HEK293 (cell line): ENCODE measurements at regions not wholly inside any gene's neighbourhood (a gene's known extent, or its start where the extent isn't known, plus 50 kb on each side); places are given as distances from the start of the nearest gene placed in this dataset.

Experiments
- REPIN1 ChIP-seq: fragments of 450-650 bp; formaldehyde crosslinking; IDR thresholded peaks from 2 replicates; pipeline ENCODE4 v1.5.1; 2017; ENCODE audit warnings: missing biosample characterization, missing genetic modification characterization, low read depth
- ZBTB7A ChIP-seq: fragments of 450-650 bp; formaldehyde crosslinking; IDR thresholded peaks from 2 replicates; pipeline ENCODE4 v1.5.1; 2016; ENCODE audit warnings: low read depth, missing biosample characterization, missing genetic modification characterization
- ZNF202 ChIP-seq: fragments of 450-650 bp; formaldehyde crosslinking; IDR thresholded peaks from 2 replicates; pipeline ENCODE4 v1.5.1; 2016; ENCODE audit warnings: missing biosample characterization, missing genetic modification characterization, borderline replicate concordance
- ZNF211 ChIP-seq: fragments of 450-650 bp; formaldehyde crosslinking; IDR thresholded peaks from 2 replicates; pipeline ENCODE4 v1.5.1; 2016; ENCODE audit warnings: low read depth, missing biosample characterization, missing genetic modification characterization
- ZNF423 ChIP-seq: fragments of 450-650 bp; formaldehyde crosslinking; IDR thresholded peaks from 2 replicates; pipeline ENCODE4 v1.5.1; 2016; ENCODE audit warnings: missing biosample characterization, missing genetic modification characterization
- ZNF510 ChIP-seq: fragments of 450-650 bp; formaldehyde crosslinking; IDR thresholded peaks from 2 replicates; pipeline ENCODE4 v1.5.1; 2018; ENCODE audit warnings: mild to moderate bottlenecking, missing genetic modification characterization, missing biosample characterization; ENCODE audit not compliant: insufficient replicate concordance
- ZNF530 ChIP-seq: fragments of 450-650 bp; formaldehyde crosslinking; IDR thresholded peaks from 2 replicates; pipeline ENCODE4 v1.5.1; 2016; ENCODE audit warnings: low read depth, missing biosample characterization, missing genetic modification characterization
- ZNF776 ChIP-seq: fragments of 450-650 bp; formaldehyde crosslinking; IDR thresholded peaks from 2 replicates; pipeline ENCODE4 v1.5.0; 2017; ENCODE audit warnings: missing biosample characterization, missing genetic modification characterization, borderline replicate concordance
- TF ChIP-seq, protein P1 (sequence below): fragments of 450-650 bp; formaldehyde crosslinking; conservative IDR thresholded peaks from 2 replicates; pipeline ENCODE4 v1.5.1; 2016; ENCODE audit warnings: low read depth, missing biosample characterization, missing genetic modification characterization
- TF ChIP-seq, protein P2 (sequence below): fragments of 450-650 bp; formaldehyde crosslinking; IDR thresholded peaks from 2 replicates; pipeline ENCODE4 v1.5.1; 2016; ENCODE audit warnings: missing biosample characterization, missing genetic modification characterization
- TF ChIP-seq, protein P3 (sequence below): fragments of 450-650 bp; formaldehyde crosslinking; IDR thresholded peaks from 2 replicates; pipeline ENCODE4 v1.5.1; 2017; ENCODE audit warnings: missing biosample characterization, missing genetic modification characterization
- TF ChIP-seq, protein P4 (sequence below): fragments of 450-650 bp; formaldehyde crosslinking; IDR thresholded peaks from 2 replicates; pipeline ENCODE4 v1.5.1; 2016; ENCODE audit warnings: missing biosample characterization, missing genetic modification characterization
- TF ChIP-seq, protein P5 (sequence below): fragments of 450-650 bp; formaldehyde crosslinking; IDR thresholded peaks from 2 replicates; pipeline ENCODE4 v1.5.1; 2017; ENCODE audit warnings: missing biosample characterization, missing genetic modification characterization

DNA sequence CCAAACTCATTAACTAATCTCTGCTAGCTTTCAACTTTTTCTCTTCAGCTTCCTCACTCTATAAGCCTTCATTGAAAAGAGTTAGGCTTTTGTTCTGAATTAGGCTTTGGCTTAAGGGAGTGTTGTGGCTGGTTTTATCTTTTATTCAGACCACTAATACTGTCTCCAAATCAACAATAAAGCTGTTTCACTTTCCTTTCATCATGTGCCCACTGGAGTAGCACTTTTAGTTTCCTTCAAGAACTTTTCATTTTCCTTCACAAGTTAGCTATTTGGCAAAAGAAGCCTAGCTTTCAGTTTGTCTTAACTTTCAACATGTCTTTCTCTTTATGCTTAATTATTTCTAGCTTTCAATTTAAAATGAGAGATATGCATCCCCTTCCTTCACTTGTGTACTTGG, 271.7 kb upstream of the FSIP2 start:
- TF ChIP-seq, protein P1, sequence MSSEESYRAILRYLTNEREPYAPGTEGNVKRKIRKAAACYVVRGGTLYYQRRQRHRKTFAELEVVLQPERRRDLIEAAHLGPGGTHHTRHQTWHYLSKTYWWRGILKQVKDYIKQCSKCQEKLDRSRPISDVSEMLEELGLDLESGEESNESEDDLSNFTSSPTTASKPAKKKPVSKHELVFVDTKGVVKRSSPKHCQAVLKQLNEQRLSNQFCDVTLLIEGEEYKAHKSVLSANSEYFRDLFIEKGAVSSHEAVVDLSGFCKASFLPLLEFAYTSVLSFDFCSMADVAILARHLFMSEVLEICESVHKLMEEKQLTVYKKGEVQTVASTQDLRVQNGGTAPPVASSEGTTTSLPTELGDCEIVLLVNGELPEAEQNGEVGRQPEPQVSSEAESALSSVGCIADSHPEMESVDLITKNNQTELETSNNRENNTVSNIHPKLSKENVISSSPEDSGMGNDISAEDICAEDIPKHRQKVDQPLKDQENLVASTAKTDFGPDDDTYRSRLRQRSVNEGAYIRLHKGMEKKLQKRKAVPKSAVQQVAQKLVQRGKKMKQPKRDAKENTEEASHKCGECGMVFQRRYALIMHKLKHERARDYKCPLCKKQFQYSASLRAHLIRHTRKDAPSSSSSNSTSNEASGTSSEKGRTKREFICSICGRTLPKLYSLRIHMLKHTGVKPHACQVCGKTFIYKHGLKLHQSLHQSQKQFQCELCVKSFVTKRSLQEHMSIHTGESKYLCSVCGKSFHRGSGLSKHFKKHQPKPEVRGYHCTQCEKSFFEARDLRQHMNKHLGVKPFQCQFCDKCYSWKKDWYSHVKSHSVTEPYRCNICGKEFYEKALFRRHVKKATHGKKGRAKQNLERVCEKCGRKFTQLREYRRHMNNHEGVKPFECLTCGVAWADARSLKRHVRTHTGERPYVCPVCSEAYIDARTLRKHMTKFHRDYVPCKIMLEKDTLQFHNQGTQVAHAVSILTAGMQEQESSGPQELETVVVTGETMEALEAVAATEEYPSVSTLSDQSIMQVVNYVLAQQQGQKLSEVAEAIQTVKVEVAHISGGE, result no peak
- TF ChIP-seq ZNF776 (no peak), ZNF211 (tag by site-specific recombination) (no peak), ZNF423 (no peak), ZNF510 (tag by site-specific recombination) (no peak), ZBTB7A (tag by site-specific recombination) (no peak), ZNF530 (tag by site-specific recombination) (no peak), REPIN1 (tag by site-specific recombination) (no peak), ZNF202 (no peak)
- TF ChIP-seq, protein P2, sequence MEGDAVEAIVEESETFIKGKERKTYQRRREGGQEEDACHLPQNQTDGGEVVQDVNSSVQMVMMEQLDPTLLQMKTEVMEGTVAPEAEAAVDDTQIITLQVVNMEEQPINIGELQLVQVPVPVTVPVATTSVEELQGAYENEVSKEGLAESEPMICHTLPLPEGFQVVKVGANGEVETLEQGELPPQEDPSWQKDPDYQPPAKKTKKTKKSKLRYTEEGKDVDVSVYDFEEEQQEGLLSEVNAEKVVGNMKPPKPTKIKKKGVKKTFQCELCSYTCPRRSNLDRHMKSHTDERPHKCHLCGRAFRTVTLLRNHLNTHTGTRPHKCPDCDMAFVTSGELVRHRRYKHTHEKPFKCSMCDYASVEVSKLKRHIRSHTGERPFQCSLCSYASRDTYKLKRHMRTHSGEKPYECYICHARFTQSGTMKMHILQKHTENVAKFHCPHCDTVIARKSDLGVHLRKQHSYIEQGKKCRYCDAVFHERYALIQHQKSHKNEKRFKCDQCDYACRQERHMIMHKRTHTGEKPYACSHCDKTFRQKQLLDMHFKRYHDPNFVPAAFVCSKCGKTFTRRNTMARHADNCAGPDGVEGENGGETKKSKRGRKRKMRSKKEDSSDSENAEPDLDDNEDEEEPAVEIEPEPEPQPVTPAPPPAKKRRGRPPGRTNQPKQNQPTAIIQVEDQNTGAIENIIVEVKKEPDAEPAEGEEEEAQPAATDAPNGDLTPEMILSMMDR (tag by site-specific recombination), result no peak
- TF ChIP-seq, protein P3, sequence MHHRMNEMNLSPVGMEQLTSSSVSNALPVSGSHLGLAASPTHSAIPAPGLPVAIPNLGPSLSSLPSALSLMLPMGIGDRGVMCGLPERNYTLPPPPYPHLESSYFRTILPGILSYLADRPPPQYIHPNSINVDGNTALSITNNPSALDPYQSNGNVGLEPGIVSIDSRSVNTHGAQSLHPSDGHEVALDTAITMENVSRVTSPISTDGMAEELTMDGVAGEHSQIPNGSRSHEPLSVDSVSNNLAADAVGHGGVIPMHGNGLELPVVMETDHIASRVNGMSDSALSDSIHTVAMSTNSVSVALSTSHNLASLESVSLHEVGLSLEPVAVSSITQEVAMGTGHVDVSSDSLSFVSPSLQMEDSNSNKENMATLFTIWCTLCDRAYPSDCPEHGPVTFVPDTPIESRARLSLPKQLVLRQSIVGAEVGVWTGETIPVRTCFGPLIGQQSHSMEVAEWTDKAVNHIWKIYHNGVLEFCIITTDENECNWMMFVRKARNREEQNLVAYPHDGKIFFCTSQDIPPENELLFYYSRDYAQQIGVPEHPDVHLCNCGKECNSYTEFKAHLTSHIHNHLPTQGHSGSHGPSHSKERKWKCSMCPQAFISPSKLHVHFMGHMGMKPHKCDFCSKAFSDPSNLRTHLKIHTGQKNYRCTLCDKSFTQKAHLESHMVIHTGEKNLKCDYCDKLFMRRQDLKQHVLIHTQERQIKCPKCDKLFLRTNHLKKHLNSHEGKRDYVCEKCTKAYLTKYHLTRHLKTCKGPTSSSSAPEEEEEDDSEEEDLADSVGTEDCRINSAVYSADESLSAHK (tag by site-specific recombination), result no peak
- TF ChIP-seq, protein P4, sequence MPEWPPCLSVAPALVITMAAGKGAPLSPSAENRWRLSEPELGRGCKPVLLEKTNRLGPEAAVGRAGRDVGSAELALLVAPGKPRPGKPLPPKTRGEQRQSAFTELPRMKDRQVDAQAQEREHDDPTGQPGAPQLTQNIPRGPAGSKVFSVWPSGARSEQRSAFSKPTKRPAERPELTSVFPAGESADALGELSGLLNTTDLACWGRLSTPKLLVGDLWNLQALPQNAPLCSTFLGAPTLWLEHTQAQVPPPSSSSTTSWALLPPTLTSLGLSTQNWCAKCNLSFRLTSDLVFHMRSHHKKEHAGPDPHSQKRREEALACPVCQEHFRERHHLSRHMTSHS (tag by site-specific recombination), result no peak
- TF ChIP-seq, protein P5, sequence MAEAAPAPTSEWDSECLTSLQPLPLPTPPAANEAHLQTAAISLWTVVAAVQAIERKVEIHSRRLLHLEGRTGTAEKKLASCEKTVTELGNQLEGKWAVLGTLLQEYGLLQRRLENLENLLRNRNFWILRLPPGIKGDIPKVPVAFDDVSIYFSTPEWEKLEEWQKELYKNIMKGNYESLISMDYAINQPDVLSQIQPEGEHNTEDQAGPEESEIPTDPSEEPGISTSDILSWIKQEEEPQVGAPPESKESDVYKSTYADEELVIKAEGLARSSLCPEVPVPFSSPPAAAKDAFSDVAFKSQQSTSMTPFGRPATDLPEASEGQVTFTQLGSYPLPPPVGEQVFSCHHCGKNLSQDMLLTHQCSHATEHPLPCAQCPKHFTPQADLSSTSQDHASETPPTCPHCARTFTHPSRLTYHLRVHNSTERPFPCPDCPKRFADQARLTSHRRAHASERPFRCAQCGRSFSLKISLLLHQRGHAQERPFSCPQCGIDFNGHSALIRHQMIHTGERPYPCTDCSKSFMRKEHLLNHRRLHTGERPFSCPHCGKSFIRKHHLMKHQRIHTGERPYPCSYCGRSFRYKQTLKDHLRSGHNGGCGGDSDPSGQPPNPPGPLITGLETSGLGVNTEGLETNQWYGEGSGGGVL, result no peak
